Thyroid gland (tissue), 4 donors: ENCODE measurements at regions not wholly inside any gene's neighbourhood (a gene's known extent, or its start where the extent isn't known, plus 50 kb on each side); places are given as distances from the start of the nearest gene placed in this dataset.

Experiments used
- DNase-seq, 2 donors: peaks; one replicate each; pipeline ENCODE4 v3.0.0-alpha.2; 2019
- H3K27ac ChIP-seq, 3 donors: fragments of 200-600 bp; sonication (generic); 1 replicate in 2 of 3; 2 replicates in 1 of 3; pipeline ENCODE4 v1.5.1; 2016 to 2019; ENCODE audit warnings: mild to moderate bottlenecking in 1 of 3, moderate library complexity in 1 of 3
- H3K27me3 ChIP-seq: fragments of 200-600 bp; sonication (generic); one replicate; pipeline ENCODE4 v1.5.1; 2019
- H3K36me3 ChIP-seq, 2 donors: fragments of 200-600 bp; sonication (generic); one replicate each; pipeline ENCODE4 v1.5.1; 2016 to 2019
- H3K4me1 ChIP-seq, 2 donors: fragments of 200-600 bp; sonication (generic); one replicate each; pipeline ENCODE4 v1.5.1; 2017 to 2019
- H3K4me3 ChIP-seq, 3 donors: fragments of 200-600 bp; sonication (generic); replicated peaks in 1 of 3; 1 replicate in 2 of 3; 2 replicates in 1 of 3; pipeline ENCODE4 v1.5.1; 2016; ENCODE audit warnings: mild to moderate bottlenecking in 1 of 3
- H3K9me3 ChIP-seq: fragments of 200-600 bp; sonication (generic); one replicate; pipeline ENCODE4 v1.5.1; 2017
- CTCF ChIP-seq, 6 experiments: fragments of 200-600 bp in 3 of 6; fragments of 450-650 bp in 3 of 6; sonication (generic) in 3 of 6; IDR thresholded peaks; one replicate each; pipeline ENCODE4 v1.5.1; 2016 to 2019; ENCODE audit warnings: antibody characterized with exemption in 6 of 6, mild to moderate bottlenecking in 2 of 6, inconsistent platforms in 1 of 6, moderate library complexity in 1 of 6
- POLR2A ChIP-seq, 2 donors: fragments of 450-650 bp; IDR thresholded peaks; one replicate each; pipeline ENCODE4 v1.6.1; 2017; ENCODE audit warnings: antibody characterized with exemption in 2 of 2, mild to moderate bottlenecking in 2 of 2, moderate library complexity in 1 of 2
- WGBS, 2 donors: methylation state at CpG; one replicate each; pipeline ENCODE4 v1.1.5; 2017; 5-methylcytosine and 5-hydroxymethylcytosine counted together
- intact Hi-C: fragments of 100-400 bp; cut with DNase I; formaldehyde crosslinking; loops from one replicate; pipeline ENCODE4 v1.15.1; 2023

- Histone ChIP-seq H3K27ac (no peak overlapping the region), H3K4me1 (no peaks in the 10 kb centered on the region), H3K27me3 (no peaks in the 10 kb centered on the region), H3K9me3 (no peaks in the 10 kb centered on the region), H3K36me3 (no peaks in the 10 kb centered on the region), H3K4me3 (no peak overlapping the region)
- TF ChIP-seq POLR2A (IDR thresholded peaks at IDR 0.05), result no peak
- TF ChIP-seq CTCF (IDR thresholded peaks at IDR 0.05), result no peak
- WGBS, 2 donors, result 81 to 84% methylated on average over 3 of the region's 3 CpGs
- DNase-seq, result no peak
- intact Hi-C loops, result no loop called here
Measured at GRCh38 chr3:153835540-153835939, 285.6 kb upstream of the ARHGEF26 start.

- H3K4me1 ChIP-seq, result no peaks in the 10 kb centered on the region
- no peak overlapping the region for H3K4me3 ChIP-seq
- no peak for TF ChIP-seq POLR2A (IDR thresholded peaks at IDR 0.05)
- TF ChIP-seq CTCF (IDR thresholded peaks at IDR 0.05), result no peak
- H3K36me3 ChIP-seq, result no peaks in the 10 kb centered on the region
- H3K9me3 ChIP-seq, result no peaks in the 10 kb centered on the region
- H3K27ac ChIP-seq, result no peak overlapping the region
- DNase-seq, result no peak
- intact Hi-C loops, result no loop called here
- 95 to 97% methylated on average over 1 of the region's 1 CpG for WGBS, 2 donors
- H3K27me3 ChIP-seq, result no peaks in the 10 kb centered on the region
Measured at GRCh38 chr3:153840487-153840886, 280.7 kb upstream of the ARHGEF26 start.

- H3K4me3 ChIP-seq, result no peak overlapping the region
- H3K9me3 ChIP-seq, result no peaks in the 10 kb centered on the region
- DNase-seq, result no peak
- H3K36me3 ChIP-seq, result no peaks in the 10 kb centered on the region
- no peak overlapping the region for H3K27ac ChIP-seq
- intact Hi-C loops, result no loop called here
- H3K27me3 ChIP-seq, result no peaks in the 10 kb centered on the region
- no peak for TF ChIP-seq POLR2A (IDR thresholded peaks at IDR 0.05)
- TF ChIP-seq CTCF (IDR thresholded peaks at IDR 0.05), result no peak
- no peaks in the 10 kb centered on the region for H3K4me1 ChIP-seq
Measured at GRCh38 chr3:153843994-153844393, 277.2 kb upstream of the ARHGEF26 start.

- H3K27ac ChIP-seq, result no peak overlapping the region
- no peaks in the 10 kb centered on the region for H3K27me3 ChIP-seq
- H3K9me3 ChIP-seq, result no peaks in the 10 kb centered on the region
- H3K4me1 ChIP-seq, result no peaks in the 10 kb centered on the region
- WGBS, 2 donors, result 74 to 83% methylated on average over 4 of the region's 4 CpGs
- no peak overlapping the region for H3K4me3 ChIP-seq
- TF ChIP-seq CTCF (IDR thresholded peaks at IDR 0.05), result no peak
- TF ChIP-seq POLR2A (IDR thresholded peaks at IDR 0.05), result no peak
- H3K36me3 ChIP-seq, result no peaks in the 10 kb centered on the region
- no peak for DNase-seq
- intact Hi-C loops, result no loop called here
Measured at GRCh38 chr3:153845311-153845710, 275.9 kb upstream of the ARHGEF26 start.

- H3K4me1 ChIP-seq, result no peaks in the 10 kb centered on the region
- no peak for DNase-seq
- no peaks in the 10 kb centered on the region for H3K36me3 ChIP-seq
- no peaks in the 10 kb centered on the region for H3K9me3 ChIP-seq
- H3K4me3 ChIP-seq, result no peak overlapping the region
- intact Hi-C loops, result no loop called here
- TF ChIP-seq POLR2A (IDR thresholded peaks at IDR 0.05), result no peak
- TF ChIP-seq CTCF (IDR thresholded peaks at IDR 0.05), result no peak
- H3K27me3 ChIP-seq, result no peaks in the 10 kb centered on the region
- WGBS, 2 donors, result 58 to 61% methylated on average over 3 of the region's 3 CpGs
- no peak overlapping the region for H3K27ac ChIP-seq
Measured at GRCh38 chr3:153848702-153849101, 272.5 kb upstream of the ARHGEF26 start.
